Adrenal gland (tissue), 9 donors: ENCODE measurements at regions not wholly inside any gene's neighbourhood (a gene's known extent, or its start where the extent isn't known, plus 50 kb on each side); places are given as distances from the start of the nearest gene placed in this dataset.

Experiments
- DNase-seq, 7 donors: peaks; one replicate each; pipeline ENCODE4 v3.0.0-alpha.2; 2019 to 2020
- H3K27ac ChIP-seq, 5 donors: fragments of 200-600 bp; sonication (generic) in 4 of 5; 1 replicate in 3 of 5; 2 replicates in 2 of 5; pipeline versions ENCODE4 v1.5.1 to v1.8.0; 2016 to 2020; ENCODE audit warnings: mild to moderate bottlenecking in 1 of 5
- H3K27me3 ChIP-seq: fragments of 200-600 bp; 2 replicates; pipeline ENCODE4 v1.8.0; 2021
- H3K36me3 ChIP-seq, 2 donors: fragments of 200-600 bp; replicated peaks in 1 of 2; 1 replicate in 1 of 2; 2 replicates in 1 of 2; pipeline versions ENCODE4 v1.5.1 to v1.8.0; 2018 to 2022
- H3K4me1 ChIP-seq, 2 donors: fragments of 200-600 bp; replicated peaks in 1 of 2; 1 replicate in 1 of 2; 2 replicates in 1 of 2; pipeline versions ENCODE4 v1.5.1 to v1.8.0; 2018 to 2021
- H3K4me3 ChIP-seq, 4 donors: fragments of 200-600 bp; sonication (generic) in 3 of 4; one replicate each; pipeline ENCODE4 v1.5.1; 2016 to 2018
- H3K9me3 ChIP-seq, 3 donors: fragments of 200-600 bp; sonication (generic) in 1 of 3; replicated peaks in 1 of 3; 1 replicate in 2 of 3; 2 replicates in 1 of 3; pipeline versions ENCODE4 v1.5.1 to v1.8.0; 2016 to 2021
- POLR2A ChIP-seq, 2 donors: fragments of 450-650 bp; IDR thresholded peaks; one replicate each; pipeline ENCODE4 v1.6.1; 2017; ENCODE audit warnings: antibody characterized with exemption in 2 of 2, mild to moderate bottlenecking in 2 of 2, moderate library complexity in 1 of 2
- WGBS, 4 donors: extraction: QIAGEN DNeasy Blood & Tissue Kit in 2 of 4; methylation state at CpG; one replicate each; pipeline versions ENCODE4 v1.1.5 to v1.1.7; 2013 to 2017; 5-methylcytosine and 5-hydroxymethylcytosine counted together
- intact Hi-C, 2 donors: fragments of 100-400 bp; cut with DNase I; formaldehyde crosslinking; loops; one replicate each; pipeline versions ENCODE4 v1.14.1 to v1.15.0; 2022 to 2023
- TF ChIP-seq, protein P1 (sequence below), 6 experiments: fragments of 450-650 bp in 4 of 6; fragments of 200-600 bp in 2 of 6; sonication (generic) in 1 of 6; IDR thresholded peaks; 1 replicate in 5 of 6; 2 replicates in 1 of 6; pipeline versions ENCODE4 v1.5.1 to v1.8.0; 2016 to 2021; ENCODE audit warnings: antibody characterized with exemption in 6 of 6, mild to moderate bottlenecking in 2 of 6, moderate library complexity in 1 of 6
- donor health status: healthy with polysubstance abuse.
- donor health status: Bipolar disorder and iron deficiency.
- donor health status: DM: yes; HTN: yes; CAD: no.
- donor health status: DM: no; HTN: no; CAD: no.
- donor health status: DM: no; HTN: no; CAD: no.

- intact Hi-C loops, result no loop called here
- Histone ChIP-seq H3K27me3 (no peaks in the 10 kb centered on the region), H3K4me1 (no peaks in the 10 kb centered on the region), H3K4me3 (no peak overlapping the region), H3K36me3 (no peaks in the 10 kb centered on the region), H3K9me3 (no peaks in the 10 kb centered on the region), H3K27ac (no peak overlapping the region)
- WGBS, 4 donors, result 86 to 93% (median 89%) methylated on average over 1 of the region's 1 CpG
- no peak for TF ChIP-seq POLR2A (IDR thresholded peaks at IDR 0.05)
- TF ChIP-seq, protein P1, sequence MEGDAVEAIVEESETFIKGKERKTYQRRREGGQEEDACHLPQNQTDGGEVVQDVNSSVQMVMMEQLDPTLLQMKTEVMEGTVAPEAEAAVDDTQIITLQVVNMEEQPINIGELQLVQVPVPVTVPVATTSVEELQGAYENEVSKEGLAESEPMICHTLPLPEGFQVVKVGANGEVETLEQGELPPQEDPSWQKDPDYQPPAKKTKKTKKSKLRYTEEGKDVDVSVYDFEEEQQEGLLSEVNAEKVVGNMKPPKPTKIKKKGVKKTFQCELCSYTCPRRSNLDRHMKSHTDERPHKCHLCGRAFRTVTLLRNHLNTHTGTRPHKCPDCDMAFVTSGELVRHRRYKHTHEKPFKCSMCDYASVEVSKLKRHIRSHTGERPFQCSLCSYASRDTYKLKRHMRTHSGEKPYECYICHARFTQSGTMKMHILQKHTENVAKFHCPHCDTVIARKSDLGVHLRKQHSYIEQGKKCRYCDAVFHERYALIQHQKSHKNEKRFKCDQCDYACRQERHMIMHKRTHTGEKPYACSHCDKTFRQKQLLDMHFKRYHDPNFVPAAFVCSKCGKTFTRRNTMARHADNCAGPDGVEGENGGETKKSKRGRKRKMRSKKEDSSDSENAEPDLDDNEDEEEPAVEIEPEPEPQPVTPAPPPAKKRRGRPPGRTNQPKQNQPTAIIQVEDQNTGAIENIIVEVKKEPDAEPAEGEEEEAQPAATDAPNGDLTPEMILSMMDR (IDR thresholded peaks at IDR 0.05), result no peak
- no peak for DNase-seq
These were observed 190.8 kb downstream of the LTN1 start for GRCh38 chr21:28801906-28802305.

DNA sequence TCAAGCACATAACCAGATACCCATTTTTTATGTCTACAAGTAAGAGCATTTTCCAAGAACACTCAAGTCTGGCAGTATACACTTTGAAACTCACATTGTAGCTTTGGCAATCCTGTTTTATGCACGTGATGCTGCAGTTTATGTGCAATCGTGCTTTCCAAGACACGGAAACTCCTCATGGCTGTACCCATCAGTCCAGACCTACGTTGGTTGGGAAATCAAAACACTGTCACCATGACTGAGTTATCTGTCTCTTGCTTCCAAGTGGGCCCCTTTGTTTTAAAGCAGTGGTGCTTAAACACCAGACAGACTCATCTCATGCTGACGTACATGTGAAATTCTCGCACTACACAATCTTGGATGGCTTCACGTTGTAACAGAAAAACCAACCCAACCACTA lies 192.8 kb downstream of the LTN1 start:
- TF ChIP-seq POLR2A (IDR thresholded peaks at IDR 0.05), result no peak
- TF ChIP-seq, protein P1 (IDR thresholded peaks at IDR 0.05), result no peak
- WGBS, 4 donors, result 86 to 91% (median 89%) methylated on average over 7 of the region's 7 CpGs
- H3K4me1 ChIP-seq, result no peaks in the 10 kb centered on the region
- H3K27me3 ChIP-seq, result no peaks in the 10 kb centered on the region
- H3K4me3 ChIP-seq, result no peak overlapping the region
- no peaks in the 10 kb centered on the region for H3K36me3 ChIP-seq
- intact Hi-C loops, result no loop called here
- no peaks in the 10 kb centered on the region for H3K9me3 ChIP-seq
- H3K27ac ChIP-seq, result no peak overlapping the region
- DNase-seq, result no peak

DNA sequence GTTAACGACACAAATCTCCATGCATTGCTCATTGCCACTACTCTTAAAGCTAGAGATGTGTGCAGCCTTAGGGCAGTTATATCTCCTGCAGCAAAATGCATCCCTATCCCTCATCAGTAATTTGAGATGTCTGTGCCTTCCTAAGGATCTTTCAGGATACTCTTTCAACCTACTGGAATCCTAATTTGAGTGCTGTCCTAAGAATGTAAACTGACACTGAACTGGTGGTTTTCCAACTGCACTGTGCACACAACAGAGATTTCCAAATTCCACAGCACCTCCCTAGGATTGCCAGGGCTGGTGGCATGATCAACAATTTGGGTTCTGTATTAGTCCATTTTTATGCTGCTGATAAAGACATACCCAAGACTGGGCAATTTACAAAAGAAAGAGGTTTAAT lies 193.9 kb downstream of the LTN1 start:
- 47 to 73% (median 68%) methylated on average over 1 of the region's 1 CpG for WGBS, 4 donors
- Histone ChIP-seq H3K4me3 (no peak overlapping the region), H3K4me1 (no peaks in the 10 kb centered on the region), H3K27ac (no peak overlapping the region), H3K9me3 (no peaks in the 10 kb centered on the region), H3K27me3 (no peaks in the 10 kb centered on the region), H3K36me3 (no peaks in the 10 kb centered on the region)
- intact Hi-C loops, result no loop called here
- no peak for DNase-seq
- no peak for TF ChIP-seq POLR2A (IDR thresholded peaks at IDR 0.05)
- TF ChIP-seq, protein P1 (IDR thresholded peaks at IDR 0.05), result no peak

DNA sequence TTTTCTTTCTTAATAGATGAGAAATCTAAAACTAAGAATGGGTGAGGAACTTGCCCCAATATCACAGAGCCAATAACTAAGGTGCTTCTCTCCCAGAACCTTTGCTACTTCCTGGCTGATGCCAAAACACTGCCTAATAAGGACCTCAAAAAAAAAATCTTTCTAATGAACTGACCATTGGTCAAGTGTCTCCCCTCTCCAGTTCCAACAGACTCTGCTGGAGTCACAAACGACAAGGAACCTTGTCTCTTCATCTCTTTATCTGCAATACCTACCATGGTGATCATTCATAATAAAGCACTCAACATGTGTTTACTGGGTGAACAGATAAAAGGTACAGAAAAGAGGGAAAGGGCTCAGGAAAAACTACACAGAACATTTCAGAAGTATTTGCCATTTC lies 197.4 kb downstream of the LTN1 start:
- DNase-seq, result no peak
- intact Hi-C loops, result no loop called here
- Histone ChIP-seq H3K27ac (no peak overlapping the region), H3K9me3 (no peaks in the 10 kb centered on the region), H3K4me3 (no peak overlapping the region), H3K36me3 (no peaks in the 10 kb centered on the region), H3K27me3 (no peaks in the 10 kb centered on the region), H3K4me1 (no peaks in the 10 kb centered on the region)
- TF ChIP-seq, protein P1 (IDR thresholded peaks at IDR 0.05), result no peak
- TF ChIP-seq POLR2A (IDR thresholded peaks at IDR 0.05), result no peak
- 53 to 62% (median 55%) methylated on average over 1 of the region's 1 CpG for WGBS, 4 donors
